ENCODE measurements at regions not wholly inside any gene's neighbourhood (a gene's known extent, or its start where the extent isn't known, plus 50 kb on each side); places are given as distances from the start of the nearest gene placed in this dataset.

DNA sequence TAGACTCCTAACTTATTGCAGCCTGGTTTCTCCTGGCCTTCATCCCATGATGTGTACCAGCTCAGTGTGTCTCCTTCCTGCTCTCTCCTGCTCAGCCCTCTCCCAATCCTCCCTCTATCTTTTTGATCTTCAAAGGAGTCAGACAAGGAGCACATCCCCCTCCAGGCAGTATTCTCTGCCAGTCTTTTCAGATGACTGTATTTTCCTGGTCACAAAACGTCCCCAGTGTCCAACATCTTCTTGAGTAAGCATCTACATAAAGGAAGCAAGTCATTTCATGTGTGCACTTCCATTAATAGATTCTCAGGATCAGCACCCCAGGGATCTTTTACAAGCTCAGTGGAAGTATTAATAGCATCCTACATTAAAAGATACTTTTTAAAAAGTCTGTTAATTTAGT is 148.9 kb upstream of the THBS1 start:
- TF ChIP-seq EZH2 (IDR thresholded peaks at IDR 0.05; ENCODE audit: insufficient read depth, poor library complexity, severe bottlenecking) (no peak), EZH2phosphoT487 (IDR thresholded peaks at IDR 0.05; ENCODE audit: insufficient read depth, low read depth) (no peak)
